UCSD-AML1 (cell line): ENCODE measurements at regions not wholly inside any gene's neighbourhood (a gene's known extent, or its start where the extent isn't known, plus 50 kb on each side); places are given as distances from the start of the nearest gene placed in this dataset.

Experiments
- DNase-seq: peaks from one replicate; lab custom pipeline; 2025; ENCODE audit not compliant: unreplicated experiment; lab: John Stamatoyannopoulos, UW

DNA sequence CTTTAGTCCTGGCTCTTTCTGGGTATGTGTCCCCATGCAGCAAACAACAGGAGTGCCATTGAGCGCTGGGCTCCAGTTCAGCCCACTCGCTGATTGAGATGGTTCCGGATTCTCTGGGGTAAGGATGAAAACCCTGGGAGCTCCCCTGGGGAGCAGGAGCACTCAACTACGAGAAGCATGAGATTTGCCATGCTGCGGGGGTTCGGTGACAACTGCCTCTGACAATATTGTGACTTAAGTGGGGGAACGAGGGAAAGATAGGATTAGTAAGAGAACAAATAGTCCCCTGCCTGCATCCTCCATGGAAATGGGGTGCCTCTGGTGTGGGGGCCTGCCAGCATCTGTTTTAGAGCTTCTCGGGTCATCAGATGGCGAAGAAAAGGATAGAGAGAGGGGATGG lies 123.6 kb upstream of the IPO9 start:
- DNase-seq, result no peak

DNA sequence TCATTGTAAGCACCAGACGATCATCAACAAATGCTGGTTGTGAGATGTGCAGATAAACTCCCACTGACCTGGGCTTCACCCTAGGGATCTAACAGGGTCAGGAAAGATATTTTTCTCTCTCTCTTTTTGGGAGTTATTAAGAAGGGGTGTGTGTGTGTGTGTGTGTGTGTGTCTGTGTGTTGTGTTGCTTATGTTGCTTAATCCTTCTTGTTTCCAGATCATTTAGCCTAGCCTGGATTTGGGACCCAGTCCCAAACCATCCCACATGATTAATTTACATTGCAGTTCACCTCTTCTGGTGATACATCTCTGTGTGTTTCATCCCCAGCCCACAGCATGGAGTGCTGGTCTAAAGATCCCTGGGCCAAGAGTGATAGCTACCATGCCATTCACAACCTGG lies 122.8 kb upstream of the IPO9 start:
- DNase-seq, result no peak

DNA sequence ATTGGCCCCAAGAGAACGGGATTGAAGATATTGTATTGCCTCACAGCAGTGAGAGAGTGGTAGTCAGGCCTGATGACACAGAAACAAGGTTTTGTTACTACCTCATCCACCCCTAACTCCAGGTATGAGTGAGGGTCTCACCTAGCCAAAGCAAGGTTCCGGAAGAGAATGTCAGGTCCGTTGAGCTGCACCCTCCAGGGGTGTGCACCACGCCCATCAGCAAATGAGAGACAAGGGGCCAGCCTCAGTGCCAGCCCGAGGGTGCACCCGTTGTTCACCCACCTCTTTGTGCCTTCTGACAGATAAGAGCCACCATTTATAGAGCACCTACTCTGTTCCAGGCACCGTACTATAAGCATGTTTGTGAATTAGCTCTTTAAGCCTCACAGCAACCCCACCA lies 121.9 kb upstream of the IPO9 start:
- no peak for DNase-seq

DNA sequence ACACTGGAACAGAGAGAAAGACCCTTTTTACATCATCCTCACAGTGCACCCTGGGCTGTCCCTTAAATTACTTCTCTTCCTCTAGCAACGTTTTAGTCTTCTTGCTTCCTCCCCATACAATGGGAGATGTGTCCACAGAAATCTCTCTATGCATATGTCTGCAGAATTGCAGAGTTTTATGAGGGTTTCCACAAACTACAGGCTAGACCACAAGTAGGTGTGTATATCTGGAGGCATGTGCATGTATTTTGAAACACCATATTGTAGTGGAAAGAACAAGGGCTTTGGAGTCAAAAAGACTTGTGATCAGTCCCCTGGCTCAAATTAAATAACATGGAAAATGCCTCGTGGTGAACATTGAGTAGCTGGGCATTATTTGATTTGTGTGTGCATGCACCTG lies 121.3 kb upstream of the IPO9 start:
- DNase-seq, result no peak

DNA sequence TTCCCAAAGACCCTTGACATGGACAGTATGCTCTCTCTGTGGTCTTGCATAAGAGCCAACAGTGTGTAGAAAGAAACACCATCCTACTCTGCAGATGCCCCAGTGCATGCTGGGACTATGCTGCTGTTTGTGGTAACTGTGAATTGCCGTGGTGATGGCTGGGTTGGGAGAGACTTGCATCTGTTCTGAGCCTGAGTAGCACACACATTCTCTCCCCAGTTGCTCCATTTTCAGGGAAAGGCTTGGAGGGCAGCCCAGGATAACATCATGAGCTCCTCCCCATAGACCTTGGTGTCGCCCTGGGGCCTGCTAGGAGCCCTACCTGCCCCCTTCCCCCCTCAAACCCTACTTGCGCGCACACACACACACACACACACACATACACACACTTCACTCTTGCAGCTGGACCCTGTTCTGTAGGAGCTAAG lies 120.9 kb upstream of the IPO9 start:
- no peak for DNase-seq

DNA sequence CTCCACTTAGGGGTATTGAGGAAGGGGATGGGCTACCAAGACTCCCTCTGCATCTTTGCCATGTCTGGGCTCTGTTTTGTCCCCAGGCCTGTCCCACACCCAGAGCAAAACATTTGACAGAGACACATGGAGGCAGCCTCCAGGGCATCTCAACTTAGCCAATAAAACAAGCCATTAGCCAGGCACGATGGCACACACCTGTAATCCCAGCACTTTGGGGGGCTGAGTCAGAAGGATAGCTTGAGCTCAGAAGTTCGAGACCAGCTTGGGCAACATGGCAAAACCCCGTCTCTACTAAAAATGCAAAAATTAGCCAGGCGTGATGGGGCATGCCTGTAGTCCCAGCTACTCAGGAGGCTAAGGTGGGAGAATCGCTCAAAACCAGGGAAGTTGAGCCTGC lies 120.3 kb upstream of the IPO9 start:
- DNase-seq, result no peak

DNA sequence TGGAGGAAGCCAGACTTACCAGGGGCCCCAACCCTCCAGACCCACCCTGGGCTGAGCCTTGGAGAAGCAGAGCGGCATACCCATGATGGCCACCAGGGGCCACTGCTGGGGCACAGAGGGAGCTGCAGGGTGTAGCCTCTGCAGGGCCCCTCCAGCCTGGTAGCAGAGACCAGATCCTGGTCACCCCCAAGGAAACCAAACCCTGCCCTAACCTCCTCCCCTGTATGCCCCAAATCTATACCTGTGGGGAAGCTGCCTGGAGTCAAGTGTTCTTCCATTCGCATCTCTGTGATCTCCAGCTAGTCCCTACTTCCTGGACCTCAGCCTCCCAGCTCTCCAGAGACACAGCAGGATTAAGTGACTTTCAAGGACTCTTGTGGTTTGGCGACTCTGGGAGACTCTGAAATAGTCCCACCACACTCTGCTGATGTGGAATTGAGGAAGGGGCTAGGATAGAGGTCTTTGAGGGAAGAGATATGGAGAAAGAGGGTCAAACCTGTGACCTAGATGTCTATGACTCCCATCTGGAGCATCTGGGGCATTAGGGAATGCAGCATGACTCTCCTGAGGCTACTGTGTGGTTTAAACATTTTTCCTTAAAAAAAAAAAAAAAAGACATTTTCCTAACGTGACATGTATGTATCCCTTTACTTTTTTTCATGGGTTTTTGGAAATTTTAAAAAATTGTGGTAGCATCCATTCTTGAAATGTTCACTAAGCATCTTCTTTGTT lies 119.2 kb upstream of the IPO9 start:
- peak; percentile 63 for DNase-seq

DNA sequence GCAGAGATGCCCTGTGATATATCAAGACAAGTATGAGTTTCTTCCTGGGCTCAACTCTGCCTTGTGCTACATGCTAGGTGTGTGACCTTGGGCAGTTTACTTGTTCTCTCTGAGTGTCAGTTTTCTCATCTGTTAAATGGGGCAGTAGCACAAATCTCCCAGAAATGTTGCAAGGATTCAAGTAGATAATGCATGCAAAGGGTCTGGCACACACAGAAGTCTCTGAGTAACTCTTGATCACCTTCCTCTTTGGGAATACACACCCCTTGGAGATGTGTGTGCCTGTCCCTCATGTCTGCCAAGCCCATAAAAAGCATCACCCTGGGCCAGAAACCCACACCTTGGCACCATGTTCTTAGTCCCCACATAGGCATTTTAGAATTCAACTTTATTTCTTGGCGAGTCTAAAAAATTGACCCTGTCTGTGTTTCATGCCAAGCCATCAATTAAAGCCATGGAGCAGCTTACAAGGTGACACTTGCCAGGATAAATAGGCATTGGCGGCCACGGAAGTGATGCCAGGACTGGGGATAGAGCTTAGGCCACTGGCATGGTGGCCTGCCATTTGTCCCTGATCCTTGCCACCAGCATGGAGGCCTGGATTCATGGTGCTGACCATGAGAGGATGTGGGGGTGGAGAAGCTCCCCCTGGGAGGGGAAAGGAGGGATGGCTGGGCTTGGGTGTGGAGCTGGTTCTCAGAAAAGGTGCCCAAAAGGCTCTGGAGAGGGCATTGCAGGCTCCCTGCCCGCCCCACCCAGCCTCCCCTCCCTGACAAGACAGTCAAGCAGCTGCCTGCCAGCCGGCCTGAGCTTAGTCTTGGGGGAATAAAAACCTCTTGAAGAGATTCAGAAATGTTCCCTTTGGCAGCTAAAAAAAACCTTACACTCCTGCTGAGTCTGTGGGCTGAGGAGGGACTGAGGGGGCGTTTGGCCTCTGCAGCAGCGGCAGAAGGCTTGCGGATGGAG lies 118.0 kb upstream of the IPO9 start:
- DNase-seq, result no peak

DNA sequence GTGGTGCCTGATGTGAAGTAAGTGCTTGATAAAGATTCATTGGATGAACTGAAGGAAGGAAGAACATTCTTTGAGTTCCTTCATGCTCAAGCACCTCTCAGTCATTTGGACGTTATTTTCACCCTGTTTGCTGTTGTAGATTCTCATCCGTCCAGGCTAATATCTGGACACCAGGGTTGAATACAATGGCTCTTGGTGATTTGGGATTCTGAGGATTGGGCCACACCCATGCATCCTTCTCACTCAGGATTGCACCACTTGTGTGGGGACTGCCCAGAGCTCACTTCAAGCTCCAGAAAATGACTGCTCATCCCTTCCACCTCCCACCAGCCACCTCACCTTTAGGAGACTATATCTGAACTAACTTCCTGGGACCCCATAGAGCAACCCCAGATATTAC lies 117.1 kb upstream of the IPO9 start:
- no peak for DNase-seq

DNA sequence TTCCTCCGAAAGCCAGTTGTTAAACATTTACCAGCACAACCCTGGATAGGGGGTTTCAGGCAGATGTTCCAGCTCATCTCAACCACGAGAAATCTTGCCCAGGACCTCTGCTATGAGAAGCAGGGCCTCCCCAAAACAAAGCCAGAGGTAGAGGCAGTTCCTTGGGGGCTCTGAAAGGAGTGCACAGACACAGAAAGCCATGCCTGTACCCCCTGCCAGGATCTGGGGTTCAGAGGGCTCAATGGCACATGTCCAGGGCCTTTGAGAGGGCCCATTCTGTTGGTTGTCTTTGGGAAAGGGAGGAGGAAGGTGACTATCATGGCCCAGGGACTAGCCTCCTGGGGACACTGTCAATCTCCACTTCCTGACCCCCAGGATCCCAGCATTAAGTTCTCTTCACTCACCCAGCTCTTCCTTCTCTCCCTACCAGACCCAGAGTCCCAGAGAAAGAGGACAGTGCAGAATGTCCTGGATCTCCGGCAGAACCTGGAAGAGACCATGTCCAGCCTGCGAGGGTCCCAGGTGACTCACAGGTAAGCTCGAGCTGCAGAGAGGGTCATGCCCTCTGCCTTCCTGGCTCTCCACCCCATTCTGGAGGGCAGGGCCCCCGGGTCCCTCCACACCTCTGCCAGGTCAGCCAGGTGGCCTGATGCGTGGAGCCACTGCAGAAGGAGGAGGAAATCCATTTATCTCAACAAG lies 116.4 kb upstream of the IPO9 start:
- DNase-seq, result no peak

DNA sequence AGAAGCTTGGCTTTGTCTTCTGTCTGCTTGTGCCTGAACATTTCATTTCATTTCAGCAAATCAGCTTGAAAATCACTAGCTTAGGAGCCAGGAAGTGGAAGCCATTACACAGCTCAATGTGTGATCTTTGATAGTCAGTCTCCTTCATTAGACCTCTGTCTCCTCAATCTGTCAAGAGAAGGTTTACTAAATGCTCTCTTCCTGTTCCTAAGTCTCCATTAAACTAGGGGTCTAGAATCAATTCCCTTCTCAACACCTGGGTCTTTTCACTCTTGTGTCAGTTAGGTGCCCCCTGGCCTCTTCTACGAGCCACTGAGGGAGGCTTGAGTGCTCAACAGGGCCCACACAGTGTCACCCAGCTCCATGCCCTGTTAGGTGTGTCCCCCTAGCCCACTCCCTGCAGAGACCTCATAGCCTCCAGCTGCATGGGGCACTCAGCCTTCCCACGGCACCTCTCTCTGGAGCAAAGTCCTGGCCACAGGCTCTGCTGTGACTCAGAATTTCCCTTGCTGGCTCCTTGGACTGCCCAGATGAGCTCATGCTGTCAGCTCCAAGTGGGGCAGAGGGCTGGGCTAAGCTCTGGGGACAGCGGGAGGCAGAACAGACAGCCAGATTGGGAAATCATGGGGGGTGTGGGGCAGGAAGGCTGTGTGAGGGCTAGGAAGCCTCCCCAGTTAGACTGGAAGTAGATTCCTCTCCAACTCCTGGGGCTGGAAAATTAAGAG lies 115.7 kb upstream of the IPO9 start:
- peak; percentile 63 for DNase-seq

DNA sequence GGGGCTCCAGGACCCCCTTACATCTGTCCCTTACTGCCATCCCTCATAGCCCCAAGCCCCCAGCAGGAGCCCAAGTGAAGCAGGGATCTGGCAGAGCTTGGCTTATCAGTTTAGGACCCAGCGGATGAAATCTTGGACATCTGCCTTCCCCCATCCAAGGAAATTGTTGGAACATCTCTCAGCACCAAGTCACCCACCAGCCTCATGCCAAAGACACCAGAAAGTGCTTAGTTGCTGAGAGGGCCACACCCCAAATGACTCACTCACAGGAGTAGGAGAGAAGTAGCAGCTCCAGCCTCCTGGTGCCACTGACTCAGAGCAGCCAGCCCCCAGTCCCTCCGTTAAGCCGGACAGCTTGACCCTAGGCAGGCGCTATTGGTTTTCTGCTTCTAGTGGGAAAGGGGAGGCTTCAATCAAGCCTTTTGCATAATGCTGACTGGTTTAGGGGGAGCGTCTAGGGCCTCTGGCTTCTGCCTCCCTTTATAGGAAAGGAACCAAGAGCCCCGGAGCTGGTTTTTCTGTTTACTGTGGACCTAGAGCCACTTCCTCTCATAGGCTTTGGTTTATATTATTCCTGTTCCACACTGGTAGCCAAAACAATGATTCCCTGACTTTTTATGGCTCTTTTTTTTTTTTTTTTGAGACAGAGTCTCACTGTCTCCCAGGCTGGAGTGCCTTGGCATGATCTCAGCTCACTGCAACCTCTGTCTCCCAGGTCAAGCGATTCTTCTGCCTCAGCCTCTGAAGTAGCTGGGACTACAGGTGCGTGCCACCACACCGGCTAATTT lies 114.2 kb upstream of the IPO9 start:
- peak; percentile 55 for DNase-seq

DNA sequence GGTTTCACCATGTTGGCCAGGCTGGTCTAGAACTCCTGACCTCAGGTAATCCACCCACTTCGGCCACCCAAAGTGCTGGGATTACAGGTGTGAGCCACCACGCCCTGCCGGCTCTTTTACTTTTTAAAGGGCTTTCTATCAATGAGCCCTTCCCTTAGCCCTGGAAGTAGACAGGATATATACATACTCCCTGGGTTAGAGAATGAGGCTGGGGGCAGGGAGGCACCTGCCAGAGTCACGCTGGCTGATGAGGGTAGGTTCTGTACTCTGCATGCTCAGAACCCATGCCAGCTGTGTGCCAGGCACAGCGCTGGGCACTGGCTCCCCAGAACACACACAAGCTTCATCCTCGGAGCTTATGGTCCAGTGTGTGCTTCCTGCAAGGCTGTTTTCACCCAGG lies 113.6 kb upstream of the IPO9 start:
- no peak for DNase-seq

DNA sequence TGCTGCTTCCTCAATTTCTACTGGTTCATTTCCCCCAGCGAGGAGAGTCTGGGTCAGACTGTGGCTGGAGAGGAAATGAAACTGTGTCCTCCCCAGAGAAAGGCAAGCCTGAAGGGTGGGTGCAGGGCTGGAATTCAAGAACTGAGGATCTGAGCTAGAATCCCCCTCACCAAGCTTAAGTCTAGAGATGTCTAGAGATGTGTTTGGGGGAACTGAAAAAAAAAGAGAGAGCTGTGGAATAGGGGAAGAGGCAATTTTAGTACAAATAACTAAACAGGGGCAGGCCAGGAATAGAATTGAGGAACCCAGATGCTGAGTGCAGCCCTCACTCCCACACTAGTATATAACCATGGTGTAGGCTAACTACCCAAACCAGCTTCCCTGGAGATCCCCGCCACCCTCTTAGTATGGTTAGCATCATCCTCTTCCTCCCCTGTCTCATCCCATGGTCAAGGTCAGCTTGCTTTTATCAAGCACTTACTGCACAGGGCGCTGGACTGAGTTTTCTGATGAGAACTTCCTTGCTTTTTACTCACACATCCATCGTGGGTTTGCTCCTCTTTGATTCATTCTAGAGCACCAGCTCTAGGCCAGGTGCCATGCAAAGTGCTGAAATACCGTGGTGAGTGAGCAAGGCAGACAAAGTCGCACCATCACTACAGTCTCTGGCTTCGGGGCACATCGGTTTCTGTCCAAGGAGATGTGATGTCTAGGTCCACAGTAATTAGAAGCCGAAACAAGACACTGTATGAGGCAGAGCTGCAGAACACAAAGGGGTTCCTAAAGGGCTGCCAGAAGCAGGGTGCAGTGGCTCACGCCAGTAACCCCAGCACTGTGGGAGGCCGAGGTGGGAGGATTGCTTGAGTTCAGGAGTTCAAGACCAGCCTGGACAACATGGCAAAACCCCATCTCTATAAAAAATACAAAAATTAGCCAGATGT lies 112.9 kb upstream of the IPO9 start:
- DNase-seq, result peak; percentile 56

DNA sequence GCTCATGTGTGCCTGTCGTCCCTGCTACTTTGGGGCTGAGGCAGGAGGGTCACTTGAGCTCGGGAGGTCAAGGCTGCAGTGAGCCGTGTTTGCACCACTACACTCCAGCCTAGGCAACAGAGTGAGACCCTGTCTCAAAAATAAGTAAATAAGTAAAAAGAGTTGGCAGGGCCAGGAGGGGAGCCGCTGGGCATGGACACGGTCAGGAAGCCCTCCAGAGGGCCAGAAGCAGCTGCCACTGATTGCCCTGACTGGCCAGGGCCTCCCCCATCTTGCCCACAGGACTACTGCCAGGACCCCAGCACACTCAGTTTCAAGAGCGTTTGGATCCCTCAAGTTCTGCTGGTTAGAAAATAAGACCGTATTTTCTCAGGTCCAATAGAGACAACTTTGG lies 112.2 kb upstream of the IPO9 start:
- DNase-seq, result no peak

DNA sequence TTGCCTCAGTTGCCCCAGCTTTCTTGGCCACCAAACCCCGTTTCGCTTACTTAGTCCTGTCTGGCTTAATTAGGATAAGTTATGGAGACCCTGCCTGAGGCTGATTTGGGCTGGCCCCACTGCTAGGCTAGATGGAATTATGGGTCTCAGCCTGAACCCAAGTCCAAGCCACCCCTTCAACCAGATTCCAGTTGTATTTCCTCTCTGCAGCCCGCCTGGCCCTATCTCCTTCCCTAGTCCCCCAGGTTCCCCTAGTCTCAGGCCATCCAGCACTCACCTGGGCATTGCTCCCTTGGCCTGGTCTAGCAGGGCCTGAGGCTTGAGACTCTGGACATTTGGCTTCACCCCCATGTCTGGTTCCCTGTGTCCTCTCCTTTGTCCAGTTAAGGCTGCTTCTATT lies 111.7 kb upstream of the IPO9 start:
- DNase-seq, result no peak

DNA sequence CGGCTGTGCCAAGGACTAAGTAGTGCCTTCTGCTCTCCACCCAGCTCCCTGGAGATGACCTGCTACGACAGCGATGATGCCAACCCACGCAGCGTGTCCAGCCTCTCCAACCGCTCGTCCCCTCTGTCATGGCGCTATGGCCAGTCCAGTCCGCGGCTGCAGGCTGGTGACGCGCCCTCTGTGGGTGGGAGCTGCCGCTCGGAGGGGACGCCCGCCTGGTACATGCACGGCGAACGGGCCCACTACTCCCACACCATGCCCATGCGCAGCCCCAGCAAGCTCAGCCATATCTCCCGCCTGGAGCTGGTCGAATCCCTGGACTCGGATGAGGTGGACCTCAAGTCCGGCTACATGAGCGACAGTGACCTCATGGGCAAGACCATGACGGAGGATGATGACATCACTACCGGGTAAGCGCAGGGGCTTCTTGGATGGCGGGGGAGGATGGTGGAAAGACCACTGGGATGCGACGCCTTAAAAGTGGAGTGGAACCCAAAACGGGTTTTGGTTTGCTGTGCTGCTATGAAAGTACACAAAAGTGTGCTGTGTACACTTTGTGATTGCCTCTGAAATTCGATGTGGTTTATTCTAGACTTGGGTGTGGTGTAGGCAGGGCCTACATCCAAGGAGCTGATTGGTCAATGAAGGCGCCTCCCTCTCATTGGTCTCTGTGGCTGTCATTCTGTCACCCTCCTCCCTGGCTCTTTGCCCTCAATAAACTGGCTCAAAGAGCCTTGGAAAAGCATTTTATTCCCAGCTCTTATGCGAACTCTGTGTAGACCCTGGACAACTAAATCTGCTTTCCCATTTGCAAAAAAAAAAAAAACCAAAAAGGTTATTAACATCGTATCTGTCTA lies 110.4 kb upstream of the IPO9 start:
- DNase-seq, result no peak

DNA sequence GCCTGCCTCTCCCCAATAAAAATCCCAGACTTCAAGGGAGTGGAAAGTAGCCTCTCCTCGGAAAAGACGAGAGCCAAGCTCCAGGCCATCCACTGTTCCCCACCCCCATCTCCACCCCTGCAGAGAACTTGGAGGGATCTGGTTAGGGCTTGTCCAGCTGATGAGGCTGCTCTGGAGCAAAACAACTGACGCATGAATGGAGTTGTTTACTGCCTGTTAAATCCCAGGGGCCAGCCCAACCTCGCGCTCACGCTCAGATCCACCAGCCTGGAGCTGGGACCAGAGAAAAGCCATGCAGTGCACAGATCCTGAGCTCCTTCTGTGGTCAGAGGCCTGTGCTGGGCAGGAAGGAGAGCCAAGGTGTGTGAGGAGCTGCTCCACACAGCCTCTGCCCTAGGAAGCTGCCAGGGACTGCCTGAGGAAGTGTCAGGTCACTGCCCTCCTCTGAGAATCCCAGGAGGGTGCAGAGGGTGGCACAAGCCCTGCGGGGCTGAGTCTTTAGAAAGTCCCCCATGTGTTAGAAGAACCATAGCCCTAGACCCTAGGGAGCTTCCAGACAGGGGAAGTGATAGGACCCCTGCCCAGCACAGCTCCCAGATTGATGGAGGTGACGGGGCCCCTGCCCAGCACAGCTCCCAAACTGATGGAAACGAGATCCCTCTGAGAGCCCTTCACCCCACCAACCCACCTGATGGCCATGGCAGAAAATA lies 109.0 kb upstream of the IPO9 start:
- DNase-seq, result no peak
